ENCODE measurements at regions not wholly inside any gene's neighbourhood (a gene's known extent, or its start where the extent isn't known, plus 50 kb on each side); places are given as distances from the start of the nearest gene placed in this dataset.

DNA sequence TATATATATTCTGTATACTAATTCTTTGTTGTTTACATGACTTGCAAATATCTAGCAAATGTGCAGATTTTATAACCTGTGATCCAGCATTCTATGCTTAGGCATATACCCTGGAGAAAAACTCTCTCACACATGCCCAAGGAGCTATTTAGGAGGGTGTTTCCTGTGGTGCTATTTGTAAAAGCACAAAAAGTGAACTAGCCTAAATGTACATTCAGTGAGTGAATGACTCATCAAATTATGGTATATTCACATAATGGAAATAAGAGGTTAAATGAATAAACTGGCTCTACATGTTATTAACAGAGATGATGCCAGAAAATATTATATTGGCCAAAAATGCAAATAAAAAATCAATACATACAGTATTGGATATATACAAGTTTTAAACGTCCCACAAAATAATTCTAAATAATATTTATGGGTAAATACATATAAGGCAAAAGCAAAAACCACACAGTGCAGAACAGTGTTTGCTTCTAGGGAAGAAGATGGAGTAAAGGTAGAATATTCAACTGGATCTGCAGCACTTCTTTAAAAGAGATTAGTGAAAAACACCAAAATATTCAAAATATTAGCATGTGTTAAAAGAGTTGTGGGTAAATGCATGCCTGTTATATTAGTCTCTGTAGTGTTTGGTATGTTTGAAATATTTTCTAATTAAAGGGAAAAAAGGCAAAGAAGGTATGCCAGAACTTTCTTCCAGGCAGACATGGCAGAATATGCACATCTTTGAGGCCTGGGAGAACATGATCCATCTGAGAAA is 344.7 kb downstream of the KLF5 start:
- TF ChIP-seq, protein P1, sequence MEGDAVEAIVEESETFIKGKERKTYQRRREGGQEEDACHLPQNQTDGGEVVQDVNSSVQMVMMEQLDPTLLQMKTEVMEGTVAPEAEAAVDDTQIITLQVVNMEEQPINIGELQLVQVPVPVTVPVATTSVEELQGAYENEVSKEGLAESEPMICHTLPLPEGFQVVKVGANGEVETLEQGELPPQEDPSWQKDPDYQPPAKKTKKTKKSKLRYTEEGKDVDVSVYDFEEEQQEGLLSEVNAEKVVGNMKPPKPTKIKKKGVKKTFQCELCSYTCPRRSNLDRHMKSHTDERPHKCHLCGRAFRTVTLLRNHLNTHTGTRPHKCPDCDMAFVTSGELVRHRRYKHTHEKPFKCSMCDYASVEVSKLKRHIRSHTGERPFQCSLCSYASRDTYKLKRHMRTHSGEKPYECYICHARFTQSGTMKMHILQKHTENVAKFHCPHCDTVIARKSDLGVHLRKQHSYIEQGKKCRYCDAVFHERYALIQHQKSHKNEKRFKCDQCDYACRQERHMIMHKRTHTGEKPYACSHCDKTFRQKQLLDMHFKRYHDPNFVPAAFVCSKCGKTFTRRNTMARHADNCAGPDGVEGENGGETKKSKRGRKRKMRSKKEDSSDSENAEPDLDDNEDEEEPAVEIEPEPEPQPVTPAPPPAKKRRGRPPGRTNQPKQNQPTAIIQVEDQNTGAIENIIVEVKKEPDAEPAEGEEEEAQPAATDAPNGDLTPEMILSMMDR (IDR thresholded peaks at IDR 0.05; ENCODE audit: insufficient read depth, low read depth, low read length) = no peak
- TF ChIP-seq EZH2 (IDR thresholded peaks at IDR 0.05; ENCODE audit: insufficient read depth, low read length) = no peak
